KMS-11 (cell line): ENCODE measurements at regions not wholly inside any gene's neighbourhood (a gene's known extent, or its start where the extent isn't known, plus 50 kb on each side); places are given as distances from the start of the nearest gene placed in this dataset.
"Not testable (repeated sequence)": the region's sequence is repeated elsewhere in the genome, so short reads cannot be mapped to it uniquely, and the experiment has no call there.

Experiments used
- H2AFZ ChIP-seq: fragments of 200-600 bp; sonication (generic); 2 replicates; pipeline ENCODE4 v1.6.1; 2016; ENCODE audit warnings: antibody characterized with exemption, mixed run types, low read depth
- H3K27ac ChIP-seq: fragments of 200-600 bp; sonication (generic); 2 replicates; pipeline ENCODE4 v1.6.1; 2016; ENCODE audit warnings: mild to moderate bottlenecking, mixed run types
- H3K27me3 ChIP-seq: fragments of 200-600 bp; sonication (generic); 2 replicates; pipeline ENCODE4 v1.6.1; 2017; ENCODE audit warnings: mild to moderate bottlenecking, low read depth, mixed run types, moderate library complexity; ENCODE audit not compliant: insufficient read depth
- H3K36me3 ChIP-seq: fragments of 200-600 bp; sonication (generic); 2 replicates; pipeline ENCODE4 v1.6.1; 2017; ENCODE audit warnings: mild to moderate bottlenecking, mixed run types; ENCODE audit not compliant: insufficient read depth
- H3K4me1 ChIP-seq: fragments of 200-600 bp; sonication (generic); 2 replicates; pipeline ENCODE4 v1.6.1; 2016; ENCODE audit warnings: mild to moderate bottlenecking, low read depth, mixed run types; ENCODE audit not compliant: poor library complexity, severe bottlenecking
- H3K4me2 ChIP-seq: fragments of 200-600 bp; sonication (generic); 2 replicates; pipeline ENCODE4 v1.7.0; 2016; ENCODE audit warnings: mild to moderate bottlenecking, mixed run types
- H3K4me3 ChIP-seq: fragments of 200-600 bp; sonication (generic); IDR thresholded peaks from 2 replicates; pipeline ENCODE4 v1.6.1; 2017; ENCODE audit warnings: low read depth, low read length, mixed read lengths; ENCODE audit not compliant: insufficient read depth
- H3K79me2 ChIP-seq: fragments of 200-600 bp; sonication (generic); 2 replicates; pipeline ENCODE4 v1.6.1; 2016; ENCODE audit warnings: low read depth, mixed run types; ENCODE audit not compliant: insufficient read depth
- H3K9ac ChIP-seq: fragments of 200-600 bp; sonication (generic); 2 replicates; pipeline ENCODE4 v1.6.1; 2016; ENCODE audit warnings: mild to moderate bottlenecking, mixed run types
- H4K20me1 ChIP-seq: fragments of 200-600 bp; sonication (generic); 2 replicates; pipeline ENCODE4 v1.6.1; 2016; ENCODE audit warnings: mild to moderate bottlenecking, mixed run types; ENCODE audit not compliant: insufficient read depth
- TF ChIP-seq, protein P1 (sequence below): fragments of 200-600 bp; sonication (generic); conservative IDR thresholded peaks from 2 replicates; pipeline ENCODE4 v1.6.1; 2017; ENCODE audit warnings: low read depth, mild to moderate bottlenecking, antibody characterized with exemption, low read length, moderate library complexity, mixed read lengths

DNA sequence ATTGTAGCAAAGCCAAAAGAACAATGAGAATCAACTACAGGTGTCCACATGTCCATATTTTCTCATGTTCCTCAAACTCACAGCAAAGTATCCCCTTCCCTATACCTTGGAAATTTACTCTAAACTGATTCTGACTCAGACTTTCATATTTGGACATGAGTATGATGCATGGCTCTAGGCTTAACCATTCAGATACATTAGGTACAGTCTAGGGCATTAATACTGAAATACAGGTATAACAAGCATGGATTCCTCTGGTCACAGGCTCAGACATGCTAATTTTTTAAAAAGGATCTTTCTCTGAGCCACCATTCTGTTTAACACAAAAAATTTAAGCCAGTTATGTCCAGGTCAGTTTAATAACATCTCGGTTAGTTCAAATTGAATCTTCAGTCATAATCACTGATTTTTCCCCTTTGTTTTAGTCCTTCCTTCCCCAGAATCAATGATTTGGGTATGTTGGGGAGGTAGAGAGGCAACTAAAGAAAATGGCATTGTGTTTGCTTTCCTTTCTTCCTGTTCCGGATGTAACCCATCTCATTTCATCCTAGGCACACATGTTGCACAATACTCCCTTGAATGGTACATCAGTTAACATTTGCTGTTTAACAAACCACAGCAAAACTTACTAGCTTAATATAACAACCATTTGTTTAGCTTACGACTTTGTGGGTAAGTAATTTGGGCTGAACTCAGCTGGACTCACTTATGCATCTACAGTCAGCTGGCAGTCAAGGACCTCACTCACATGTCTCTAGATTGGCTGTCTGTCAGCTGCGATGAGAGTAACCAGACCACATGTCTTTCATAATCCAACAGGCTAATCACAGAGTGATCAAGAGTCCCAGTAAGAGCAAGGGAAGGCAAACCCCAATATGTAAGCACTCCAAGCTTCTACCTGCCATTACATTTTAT is 75.3 kb upstream of the GRIA3 start:
- TF ChIP-seq, protein P1, sequence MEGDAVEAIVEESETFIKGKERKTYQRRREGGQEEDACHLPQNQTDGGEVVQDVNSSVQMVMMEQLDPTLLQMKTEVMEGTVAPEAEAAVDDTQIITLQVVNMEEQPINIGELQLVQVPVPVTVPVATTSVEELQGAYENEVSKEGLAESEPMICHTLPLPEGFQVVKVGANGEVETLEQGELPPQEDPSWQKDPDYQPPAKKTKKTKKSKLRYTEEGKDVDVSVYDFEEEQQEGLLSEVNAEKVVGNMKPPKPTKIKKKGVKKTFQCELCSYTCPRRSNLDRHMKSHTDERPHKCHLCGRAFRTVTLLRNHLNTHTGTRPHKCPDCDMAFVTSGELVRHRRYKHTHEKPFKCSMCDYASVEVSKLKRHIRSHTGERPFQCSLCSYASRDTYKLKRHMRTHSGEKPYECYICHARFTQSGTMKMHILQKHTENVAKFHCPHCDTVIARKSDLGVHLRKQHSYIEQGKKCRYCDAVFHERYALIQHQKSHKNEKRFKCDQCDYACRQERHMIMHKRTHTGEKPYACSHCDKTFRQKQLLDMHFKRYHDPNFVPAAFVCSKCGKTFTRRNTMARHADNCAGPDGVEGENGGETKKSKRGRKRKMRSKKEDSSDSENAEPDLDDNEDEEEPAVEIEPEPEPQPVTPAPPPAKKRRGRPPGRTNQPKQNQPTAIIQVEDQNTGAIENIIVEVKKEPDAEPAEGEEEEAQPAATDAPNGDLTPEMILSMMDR, result no peak
- no peak overlapping the region for H2AFZ ChIP-seq
- no peak overlapping the region for H3K4me2 ChIP-seq

DNA sequence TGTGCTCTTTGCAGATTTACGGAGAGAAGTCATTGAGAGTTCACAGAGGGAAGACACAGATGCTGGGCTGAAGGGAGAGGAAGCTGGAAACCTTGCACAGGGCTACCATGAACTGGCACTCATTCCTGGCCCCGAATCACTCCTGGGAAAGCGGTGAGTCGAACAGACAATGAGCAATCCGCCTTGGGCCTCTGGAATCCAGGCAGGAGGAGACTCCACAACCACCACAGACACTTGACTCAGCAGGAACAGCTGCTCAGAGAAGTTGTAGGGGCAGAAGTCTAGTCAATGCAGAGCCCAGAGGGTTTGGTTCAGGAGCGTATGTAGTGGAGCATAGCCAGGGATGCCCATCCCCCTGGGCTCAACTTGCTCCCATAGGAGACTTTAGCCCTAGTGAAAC is 62.8 kb upstream of the GRIA3 start:
- Histone ChIP-seq H2AFZ (no peak overlapping the region), H3K9ac (no peak overlapping the region), H3K27ac (no peak overlapping the region), H3K36me3 (no peaks in the 10 kb centered on the region), H3K27me3 (no peaks in the 10 kb centered on the region), H3K4me3 (no peak overlapping the region), H3K79me2 (no peaks in the 10 kb centered on the region), H3K4me2 (no peak overlapping the region), H4K20me1 (no peaks in the 10 kb centered on the region), H3K4me1 (no peaks in the 10 kb centered on the region)
- TF ChIP-seq, protein P1, result no peak

More for the DNA sequence above, 75.3 kb upstream of the GRIA3 start:
- no peaks in the 10 kb centered on the region for H3K4me1 ChIP-seq
- H3K36me3 ChIP-seq, result no peaks in the 10 kb centered on the region
- H3K27ac ChIP-seq, result no peak overlapping the region
- H4K20me1 ChIP-seq, result no peaks in the 10 kb centered on the region
- no peak overlapping the region for H3K9ac ChIP-seq
- H3K4me3 ChIP-seq, result no peak overlapping the region
- no peaks in the 10 kb centered on the region for H3K27me3 ChIP-seq
- no peaks in the 10 kb centered on the region for H3K79me2 ChIP-seq

DNA sequence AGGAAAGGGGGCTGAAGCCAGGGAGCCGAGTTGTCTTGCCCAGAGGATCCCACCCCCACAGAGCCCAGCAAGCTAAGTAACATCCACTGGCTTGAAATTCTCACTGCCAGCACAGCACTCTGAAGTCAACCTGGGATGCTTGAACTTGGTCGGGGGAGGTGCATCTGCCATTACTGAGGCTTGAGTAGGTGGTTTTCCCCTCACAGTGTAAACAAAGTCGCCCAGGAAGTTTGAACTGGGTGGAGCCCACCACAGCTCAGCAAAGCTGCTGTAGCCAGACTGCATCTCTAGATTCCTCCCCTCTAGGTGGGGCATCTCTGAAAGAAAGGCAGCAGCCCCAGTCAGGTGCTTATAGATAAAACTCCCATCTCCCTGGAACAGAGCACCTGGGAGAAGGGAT is 54.3 kb upstream of the GRIA3 start:
- not testable (repeated sequence) for H3K27ac ChIP-seq, H2AFZ ChIP-seq, H3K4me3 ChIP-seq, H3K36me3 ChIP-seq, H3K79me2 ChIP-seq, H3K4me2 ChIP-seq, H3K4me1 ChIP-seq, H3K27me3 ChIP-seq, H3K9ac ChIP-seq, H4K20me1 ChIP-seq
